Spleen (tissue), 7 donors: ENCODE measurements at regions not wholly inside any gene's neighbourhood (a gene's known extent, or its start where the extent isn't known, plus 50 kb on each side); places are given as distances from the start of the nearest gene placed in this dataset.

Source experiments
- CTCF ChIP-seq, 11 experiments: fragments of 200-600 bp in 7 of 11; fragments of 450-650 bp in 4 of 11; sonication (generic) in 4 of 11; IDR thresholded peaks in 8 of 11; conservative IDR thresholded peaks in 3 of 11; 1 replicate in 7 of 11; 2 replicates in 4 of 11; pipeline versions ENCODE4 v1.4.0 to v1.8.0; 2016 to 2021; ENCODE audit warnings: antibody characterized with exemption in 11 of 11, inconsistent platforms in 4 of 11, mild to moderate bottlenecking in 1 of 11
- POLR2A ChIP-seq, 3 donors: fragments of 450-650 bp; IDR thresholded peaks; one replicate each; pipeline ENCODE4 v1.5.1; 2017; ENCODE audit warnings: antibody characterized with exemption in 3 of 3, mild to moderate bottlenecking in 1 of 3
- donor health status: DM: no; HTN: no; CAD: no; lungs with moderate emphysema.
- donor health status: DM: no; HTN: no; CAD: no.
- donor health status: DM: no; HTN: no; CAD: no.

GRCh38 chr6:140816681-140817080 is 1316.0 kb upstream of the GJE1 start:
- TF ChIP-seq CTCF (IDR thresholded peaks at IDR 0.05 in 8 of 11, conservative IDR thresholded peaks at IDR 0.05 in 3 of 11) (no peak), POLR2A (IDR thresholded peaks at IDR 0.05) (no peak)
